ENCODE measurements at regions not wholly inside any gene's neighbourhood (a gene's known extent, or its start where the extent isn't known, plus 50 kb on each side); places are given as distances from the start of the nearest gene placed in this dataset.

DNA sequence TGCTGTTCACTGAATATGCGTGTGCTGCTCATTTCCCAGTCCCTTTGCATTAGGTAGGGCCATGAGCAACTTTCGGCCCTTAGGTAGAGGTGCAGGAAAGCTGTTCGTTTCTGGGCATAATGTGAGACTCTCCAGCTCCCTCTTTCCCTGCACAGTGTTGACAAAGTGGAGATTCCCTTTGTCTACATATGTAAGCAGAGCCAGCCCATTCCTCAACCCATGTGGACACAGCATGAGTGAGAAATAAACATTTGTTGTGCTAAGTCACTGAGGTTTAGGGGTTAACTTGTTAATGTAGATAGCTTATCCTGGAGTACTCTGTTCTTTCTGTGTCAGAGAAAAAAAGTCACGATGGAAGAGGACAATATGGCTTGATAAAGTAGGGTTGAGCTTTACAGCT is 343.8 kb downstream of the PSAT1 start:
- Histone ChIP-seq H3K9me3 (ENCODE audit: low read depth) (no peaks in the 10 kb centered on the region), H3K27me3 (no peaks in the 10 kb centered on the region), H3K4me1 (ENCODE audit: low read depth) (no peaks in the 10 kb centered on the region)

DNA sequence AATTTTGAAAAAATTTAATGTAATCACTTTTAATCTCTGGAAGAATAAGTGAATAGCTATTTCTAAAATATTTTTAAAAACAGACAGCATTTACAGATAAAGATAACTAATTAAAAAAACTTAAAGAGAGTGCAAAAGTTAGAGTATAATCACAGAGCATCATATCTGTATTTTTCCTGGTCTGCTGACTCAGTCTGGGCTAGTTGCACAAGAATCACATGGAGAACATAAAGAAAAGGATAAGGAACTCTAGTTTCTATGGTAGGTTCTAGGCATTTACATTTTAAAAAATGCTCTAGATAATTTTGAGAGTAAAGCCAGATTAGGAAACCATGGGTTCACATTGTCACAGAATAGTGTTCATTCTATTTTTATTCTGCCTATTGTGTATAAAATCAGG is 347.4 kb downstream of the PSAT1 start:
- H3K9me3 ChIP-seq (ENCODE audit: low read depth): no peaks in the 10 kb centered on the region
- no peak overlapping the region for H3K27ac ChIP-seq
- H3K4me3 ChIP-seq: no peak overlapping the region
- H3K36me3 ChIP-seq: no peaks in the 10 kb centered on the region
- no peaks in the 10 kb centered on the region for H3K27me3 ChIP-seq
- no peak for DNase-seq (ENCODE audit: low read depth in 1 of 2, low spot score in 1 of 2)
- TF ChIP-seq, protein P1, sequence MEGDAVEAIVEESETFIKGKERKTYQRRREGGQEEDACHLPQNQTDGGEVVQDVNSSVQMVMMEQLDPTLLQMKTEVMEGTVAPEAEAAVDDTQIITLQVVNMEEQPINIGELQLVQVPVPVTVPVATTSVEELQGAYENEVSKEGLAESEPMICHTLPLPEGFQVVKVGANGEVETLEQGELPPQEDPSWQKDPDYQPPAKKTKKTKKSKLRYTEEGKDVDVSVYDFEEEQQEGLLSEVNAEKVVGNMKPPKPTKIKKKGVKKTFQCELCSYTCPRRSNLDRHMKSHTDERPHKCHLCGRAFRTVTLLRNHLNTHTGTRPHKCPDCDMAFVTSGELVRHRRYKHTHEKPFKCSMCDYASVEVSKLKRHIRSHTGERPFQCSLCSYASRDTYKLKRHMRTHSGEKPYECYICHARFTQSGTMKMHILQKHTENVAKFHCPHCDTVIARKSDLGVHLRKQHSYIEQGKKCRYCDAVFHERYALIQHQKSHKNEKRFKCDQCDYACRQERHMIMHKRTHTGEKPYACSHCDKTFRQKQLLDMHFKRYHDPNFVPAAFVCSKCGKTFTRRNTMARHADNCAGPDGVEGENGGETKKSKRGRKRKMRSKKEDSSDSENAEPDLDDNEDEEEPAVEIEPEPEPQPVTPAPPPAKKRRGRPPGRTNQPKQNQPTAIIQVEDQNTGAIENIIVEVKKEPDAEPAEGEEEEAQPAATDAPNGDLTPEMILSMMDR (IDR thresholded peaks at IDR 0.05; ENCODE audit: low read depth, low read length): no peak
- no peaks in the 10 kb centered on the region for H3K4me1 ChIP-seq (ENCODE audit: low read depth)

More for the DNA sequence above, 343.8 kb downstream of the PSAT1 start:
- Histone ChIP-seq H3K36me3 (no peaks in the 10 kb centered on the region), H3K27ac (no peak overlapping the region), H3K4me3 (no peak overlapping the region)
- TF ChIP-seq, protein P1 (IDR thresholded peaks at IDR 0.05; ENCODE audit: low read depth, low read length): no peak
- no peak for DNase-seq (ENCODE audit: low read depth in 1 of 2, low spot score in 1 of 2)

DNA sequence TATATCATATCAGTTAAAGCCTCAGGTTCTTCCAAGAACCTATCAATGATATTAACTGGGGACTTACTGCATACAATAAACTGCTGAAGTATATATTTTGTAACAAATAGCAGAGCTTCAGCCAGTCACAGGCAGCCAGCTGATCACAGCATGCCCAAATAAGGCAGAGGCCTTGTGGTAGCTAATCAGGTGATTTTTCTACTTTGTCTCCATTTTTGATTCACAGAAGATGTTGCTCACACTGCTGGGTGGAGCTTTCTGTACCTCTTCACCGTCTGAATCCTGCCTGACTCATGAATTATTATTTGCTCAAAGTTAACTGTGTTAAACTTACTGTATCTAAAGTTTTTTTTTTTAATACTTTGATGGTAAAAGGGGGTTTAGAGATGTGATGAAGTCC is 357.4 kb downstream of the PSAT1 start:
- Histone ChIP-seq H3K36me3 (no peaks in the 10 kb centered on the region), H3K27me3 (no peaks in the 10 kb centered on the region), H3K4me3 (no peak overlapping the region), H3K27ac (no peak overlapping the region), H3K9me3 (ENCODE audit: low read depth) (no peaks in the 10 kb centered on the region), H3K4me1 (ENCODE audit: low read depth) (no peaks in the 10 kb centered on the region)
- no peak for DNase-seq (ENCODE audit: low read depth in 1 of 2, low spot score in 1 of 2)
- TF ChIP-seq, protein P1 (IDR thresholded peaks at IDR 0.05; ENCODE audit: low read depth, low read length): no peak

DNA sequence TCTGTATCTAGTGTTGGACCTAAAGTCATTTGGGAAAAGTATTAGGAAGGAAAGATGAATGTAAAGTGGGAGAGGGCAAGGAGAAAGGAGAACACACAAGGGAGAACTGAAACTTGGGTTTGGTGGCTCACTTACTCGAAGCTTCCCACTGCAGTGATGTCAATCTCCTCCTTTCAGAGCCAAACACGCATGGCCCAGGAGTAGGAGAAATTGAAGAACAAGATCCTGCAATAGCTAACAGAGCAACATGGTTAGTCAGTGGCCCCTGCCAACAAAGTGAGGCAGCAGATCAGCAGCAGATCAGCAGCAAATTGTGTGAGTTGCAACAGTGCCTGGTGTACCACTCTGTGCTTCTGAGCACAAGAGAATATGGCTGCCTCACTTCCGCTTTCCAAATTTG is 366.4 kb downstream of the PSAT1 start:
- Histone ChIP-seq H3K9me3 (ENCODE audit: low read depth) (no peaks in the 10 kb centered on the region), H3K4me3 (no peak overlapping the region), H3K36me3 (no peaks in the 10 kb centered on the region), H3K27ac (no peak overlapping the region), H3K27me3 (peaks cover 3% of the 10 kb centered on the region), H3K4me1 (ENCODE audit: low read depth) (no peaks in the 10 kb centered on the region)
- TF ChIP-seq, protein P1 (IDR thresholded peaks at IDR 0.05; ENCODE audit: low read depth, low read length): no peak
- DNase-seq (ENCODE audit: low read depth in 1 of 2, low spot score in 1 of 2): no peak

DNA sequence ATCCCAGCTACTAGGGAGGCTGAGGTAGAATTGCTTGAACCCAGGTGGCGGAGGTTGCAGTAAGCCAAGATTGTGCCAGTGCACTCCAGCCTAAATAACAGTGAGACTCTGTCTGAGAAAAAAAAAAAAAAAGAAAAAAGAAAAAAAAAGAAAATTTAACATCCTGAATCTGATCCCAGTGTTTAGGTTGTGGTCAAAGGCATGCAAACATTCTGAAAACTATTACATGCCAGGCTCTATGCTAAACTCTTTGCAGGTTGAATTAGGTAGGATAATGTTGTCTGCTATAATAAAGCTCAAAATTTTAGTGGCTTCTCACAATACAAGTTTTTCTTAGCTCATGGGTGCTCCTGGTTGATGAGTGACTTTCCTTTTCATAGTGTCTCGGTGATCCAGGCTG is 367.4 kb downstream of the PSAT1 start:
- Histone ChIP-seq H3K4me3 (no peak overlapping the region), H3K27me3 (peaks cover 3% of the 10 kb centered on the region), H3K27ac (no peak overlapping the region), H3K4me1 (ENCODE audit: low read depth) (no peaks in the 10 kb centered on the region), H3K36me3 (no peaks in the 10 kb centered on the region), H3K9me3 (ENCODE audit: low read depth) (no peaks in the 10 kb centered on the region)
- TF ChIP-seq, protein P1 (IDR thresholded peaks at IDR 0.05; ENCODE audit: low read depth, low read length): no peak
- no peak for DNase-seq (ENCODE audit: low read depth in 1 of 2, low spot score in 1 of 2)
